ENCODE measurements at regions not wholly inside any gene's neighbourhood (a gene's known extent, or its start where the extent isn't known, plus 50 kb on each side); places are given as distances from the start of the nearest gene placed in this dataset.
"Not testable (repeated sequence)": the region's sequence is repeated elsewhere in the genome, so short reads cannot be mapped to it uniquely, and the experiment has no call there.

GRCh38 chr21:5217933-5218332 is 5303.4 kb upstream of the TPTE start:
- peak in 1 of 4 donors; percentile 45 for DNase-seq
- ATAC-seq; H3K4me3 ChIP-seq; H3K36me3 ChIP-seq; H3K27me3 ChIP-seq; intact Hi-C loops (cut with DNase I); H3K27ac ChIP-seq; H3K4me1 ChIP-seq: not testable (repeated sequence)
- peaks cover 0 to 29% of the 10 kb centered on the region in 2 donors for H3K9me3 ChIP-seq

GRCh38 chr21:5219988-5220387 is 5301.4 kb upstream of the TPTE start:
- H3K27ac ChIP-seq; H3K27me3 ChIP-seq; ATAC-seq; H3K4me1 ChIP-seq; DNase-seq; H3K36me3 ChIP-seq; intact Hi-C loops (cut with DNase I); H3K4me3 ChIP-seq: not testable (repeated sequence)
- H3K9me3 ChIP-seq, result peaks cover 0 to 38% of the 10 kb centered on the region in 2 donors

- ATAC-seq; intact Hi-C loops (cut with DNase I); H3K4me3 ChIP-seq; H3K27ac ChIP-seq; H3K36me3 ChIP-seq; H3K27me3 ChIP-seq; H3K4me1 ChIP-seq: not testable (repeated sequence)
- peak in 1 of 4 donors; percentile 47 for DNase-seq
- peaks cover 0 to 43% of the 10 kb centered on the region in 2 donors for H3K9me3 ChIP-seq
Measured at GRCh38 chr21:5220468-5220867, 5300.9 kb upstream of the TPTE start.

GRCh38 chr21:5221458-5222050 is 5299.8 kb upstream of the TPTE start:
- H3K9me3 ChIP-seq, result peaks cover 0 to 51% of the 10 kb centered on the region in 2 donors
- H3K27ac ChIP-seq; H3K27me3 ChIP-seq; H3K36me3 ChIP-seq; H3K4me3 ChIP-seq; ATAC-seq; H3K4me1 ChIP-seq; intact Hi-C loops (cut with DNase I): not testable (repeated sequence)
- peak in 1 of 4 donors; percentile 25 for DNase-seq

DNA sequence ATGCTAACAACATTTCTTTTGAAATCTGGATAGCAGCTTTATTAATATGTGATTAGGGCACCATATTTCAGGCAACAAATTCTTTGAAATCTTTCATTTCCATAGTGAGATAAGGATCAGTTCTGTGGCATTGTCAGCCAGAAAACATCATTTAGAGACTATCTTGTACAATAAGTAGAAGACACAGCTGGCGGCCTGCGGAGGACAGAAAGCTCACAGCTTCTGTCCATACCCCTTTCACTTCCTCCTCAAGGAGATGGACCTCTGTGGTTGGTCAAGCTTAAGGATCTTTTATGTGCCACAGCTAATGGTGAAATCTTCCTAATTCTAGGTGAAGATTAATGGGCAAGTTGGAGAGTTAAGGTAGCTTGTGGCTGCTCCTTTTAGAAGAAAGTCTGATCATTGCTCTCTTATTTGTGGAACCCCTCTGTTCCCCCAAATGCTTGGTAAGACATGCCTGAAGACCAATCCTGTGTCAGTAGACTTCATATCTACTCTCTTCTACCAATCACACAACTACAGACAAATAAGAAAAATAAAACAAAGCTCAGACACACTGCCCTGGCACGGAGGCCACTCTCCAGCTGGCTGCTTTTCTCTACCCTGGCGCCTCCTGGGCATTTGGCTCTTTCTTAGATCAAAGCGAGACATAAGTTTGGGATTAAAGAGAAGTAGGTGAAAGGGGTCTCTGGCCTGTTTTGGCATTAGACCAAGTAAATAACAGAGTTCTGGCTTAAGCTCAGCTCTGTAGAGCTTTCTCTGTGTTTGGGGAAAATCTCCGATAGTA is 5298.2 kb upstream of the TPTE start:
- peaks cover 0 to 59% of the 10 kb centered on the region in 2 donors for H3K9me3 ChIP-seq
- H3K36me3 ChIP-seq; H3K27ac ChIP-seq; intact Hi-C loops (cut with DNase I); H3K27me3 ChIP-seq; ATAC-seq; H3K4me1 ChIP-seq; H3K4me3 ChIP-seq: not testable (repeated sequence)
- DNase-seq, result peak in 1 of 4 donors; percentile 86

DNA sequence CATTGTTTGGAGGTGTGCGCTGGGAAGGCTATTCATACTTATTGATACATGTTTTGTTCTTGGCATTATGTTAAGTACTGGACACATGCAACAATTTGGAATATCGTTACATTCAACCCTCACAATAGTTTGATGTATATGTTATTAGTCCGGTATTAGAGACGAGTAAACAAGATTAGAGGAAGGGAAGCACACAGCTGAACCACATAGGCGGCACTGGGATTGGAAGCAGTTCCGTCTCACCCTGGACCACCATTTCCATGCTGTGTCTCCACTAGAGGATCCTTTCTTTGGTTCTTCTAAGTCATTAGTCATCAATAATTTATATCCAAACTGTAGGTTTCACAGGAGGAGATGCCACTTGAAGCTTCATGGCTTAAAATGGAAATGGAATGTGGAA is 5297.2 kb upstream of the TPTE start:
- H3K4me1 ChIP-seq; H3K27ac ChIP-seq; DNase-seq; H3K27me3 ChIP-seq; ATAC-seq; H3K36me3 ChIP-seq; H3K4me3 ChIP-seq; intact Hi-C loops (cut with DNase I): not testable (repeated sequence)
- H3K9me3 ChIP-seq, result peaks cover 0 to 65% of the 10 kb centered on the region in 2 donors

- DNase-seq; ATAC-seq; intact Hi-C loops (cut with DNase I): not testable (repeated sequence)
Measured at GRCh38 chr21:5227252-5227651, 5294.1 kb upstream of the TPTE start.

GRCh38 chr21:5230561-5230960 is 5290.8 kb upstream of the TPTE start:
- ATAC-seq, result not testable (repeated sequence)

More at GRCh38 chr21:5227252-5227651, 5294.1 kb upstream of the TPTE start:
- H3K27ac ChIP-seq, H3K36me3 ChIP-seq, H3K4me3 ChIP-seq, H3K4me1 ChIP-seq, H3K27me3 ChIP-seq: not testable (repeated sequence)
- peaks cover 0 to 62% of the 10 kb centered on the region in 2 donors for H3K9me3 ChIP-seq

DNA sequence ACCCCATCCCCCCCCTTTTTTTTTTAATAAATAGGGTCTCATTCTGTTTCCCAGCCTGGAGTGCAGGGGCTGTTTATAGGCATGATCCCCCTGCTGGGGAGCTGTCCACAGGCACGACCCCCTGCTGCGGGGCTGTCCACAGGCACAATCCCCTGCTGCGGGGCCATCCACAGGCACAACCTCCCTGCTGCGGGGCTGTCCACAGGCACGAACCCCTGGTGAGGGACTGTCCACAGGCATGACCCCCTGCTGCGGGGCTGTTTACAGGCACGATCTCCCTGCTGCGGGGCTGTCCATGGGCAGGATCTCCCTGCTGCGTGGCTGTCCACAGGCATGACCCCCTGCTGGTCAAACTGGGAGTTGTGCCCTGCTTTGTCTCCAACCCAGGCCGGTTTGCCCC is 5290.1 kb upstream of the TPTE start:
- ATAC-seq; H3K4me1 ChIP-seq; intact Hi-C loops (cut with DNase I); H3K27ac ChIP-seq; H3K4me3 ChIP-seq; H3K36me3 ChIP-seq; H3K27me3 ChIP-seq: not testable (repeated sequence)
- peak in 1 of 4 donors; percentile 85 for DNase-seq
- H3K9me3 ChIP-seq, result peaks cover 0 to 52% of the 10 kb centered on the region in 2 donors

More at GRCh38 chr21:5230561-5230960, 5290.8 kb upstream of the TPTE start:
- intact Hi-C loops (cut with DNase I); H3K4me3 ChIP-seq; DNase-seq; H3K27me3 ChIP-seq; H3K36me3 ChIP-seq; H3K4me1 ChIP-seq; H3K27ac ChIP-seq: not testable (repeated sequence)
- H3K9me3 ChIP-seq, result peaks cover 0 to 56% of the 10 kb centered on the region in 2 donors

DNA sequence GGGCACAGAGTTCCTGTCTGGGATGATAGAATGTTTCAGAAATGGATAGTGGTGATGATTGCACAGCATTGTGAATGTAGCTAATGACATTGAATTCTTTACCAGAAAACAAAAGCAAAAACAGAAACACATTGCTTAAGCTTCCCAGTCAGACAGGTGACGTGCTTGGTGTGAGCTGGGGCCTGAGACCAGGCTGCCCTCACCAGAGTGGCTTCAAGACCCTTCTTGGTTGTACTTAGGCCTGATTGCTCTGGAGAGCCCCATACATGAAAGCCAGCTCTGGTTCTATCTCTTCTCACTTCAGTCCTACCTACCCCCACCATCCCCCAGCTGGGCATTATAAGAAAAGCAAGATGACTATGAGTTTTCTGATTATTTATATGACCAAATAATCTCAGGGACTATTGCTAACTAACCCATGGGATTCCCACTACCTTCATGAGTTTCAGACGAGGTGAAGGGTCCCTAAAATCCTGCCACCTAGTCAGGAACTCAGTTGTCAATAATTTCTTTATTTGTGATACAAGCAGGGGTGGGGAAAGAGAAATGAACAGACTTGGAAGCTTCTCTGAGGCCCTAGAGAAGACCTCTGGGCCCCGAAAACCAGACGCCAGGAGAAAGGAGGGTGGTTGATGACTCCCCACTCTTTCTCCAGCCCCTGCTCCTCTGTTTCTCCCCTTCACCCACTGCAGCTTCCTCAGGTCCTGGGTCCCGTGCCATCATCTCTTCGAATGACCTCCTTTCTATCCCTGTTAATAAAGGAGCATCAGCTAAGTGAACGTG is 5289.0 kb upstream of the TPTE start:
- ATAC-seq, result not testable (repeated sequence)
- peak in 1 of 4 donors; percentile 79 for DNase-seq
- H3K9me3 ChIP-seq, result peaks cover 0 to 56% of the 10 kb centered on the region in 2 donors

DNA sequence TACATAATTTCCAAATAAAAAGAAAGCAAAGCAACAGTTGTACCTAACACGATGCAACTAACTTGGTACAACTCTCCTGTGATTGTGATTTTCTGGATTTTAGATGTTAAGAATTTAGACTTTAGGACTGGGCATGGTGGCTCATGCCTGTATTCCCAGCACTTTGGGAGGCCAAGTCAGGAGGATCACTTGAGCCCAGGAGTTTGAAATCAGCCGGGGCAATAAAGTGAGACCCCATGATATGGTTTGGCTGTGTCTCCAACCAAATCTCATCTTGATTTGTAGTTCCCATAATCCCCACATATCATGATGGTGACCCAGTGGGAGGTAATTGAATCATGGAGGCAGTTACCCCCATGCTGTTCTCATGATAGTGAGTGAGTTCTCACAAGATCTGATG is 5285.6 kb upstream of the TPTE start:
- H3K36me3 ChIP-seq, ATAC-seq: not testable (repeated sequence)

More for the DNA sequence above, 5289.0 kb upstream of the TPTE start:
- H3K4me3 ChIP-seq; H3K4me1 ChIP-seq; H3K27ac ChIP-seq; H3K27me3 ChIP-seq; intact Hi-C loops (cut with DNase I); H3K36me3 ChIP-seq: not testable (repeated sequence)

DNA sequence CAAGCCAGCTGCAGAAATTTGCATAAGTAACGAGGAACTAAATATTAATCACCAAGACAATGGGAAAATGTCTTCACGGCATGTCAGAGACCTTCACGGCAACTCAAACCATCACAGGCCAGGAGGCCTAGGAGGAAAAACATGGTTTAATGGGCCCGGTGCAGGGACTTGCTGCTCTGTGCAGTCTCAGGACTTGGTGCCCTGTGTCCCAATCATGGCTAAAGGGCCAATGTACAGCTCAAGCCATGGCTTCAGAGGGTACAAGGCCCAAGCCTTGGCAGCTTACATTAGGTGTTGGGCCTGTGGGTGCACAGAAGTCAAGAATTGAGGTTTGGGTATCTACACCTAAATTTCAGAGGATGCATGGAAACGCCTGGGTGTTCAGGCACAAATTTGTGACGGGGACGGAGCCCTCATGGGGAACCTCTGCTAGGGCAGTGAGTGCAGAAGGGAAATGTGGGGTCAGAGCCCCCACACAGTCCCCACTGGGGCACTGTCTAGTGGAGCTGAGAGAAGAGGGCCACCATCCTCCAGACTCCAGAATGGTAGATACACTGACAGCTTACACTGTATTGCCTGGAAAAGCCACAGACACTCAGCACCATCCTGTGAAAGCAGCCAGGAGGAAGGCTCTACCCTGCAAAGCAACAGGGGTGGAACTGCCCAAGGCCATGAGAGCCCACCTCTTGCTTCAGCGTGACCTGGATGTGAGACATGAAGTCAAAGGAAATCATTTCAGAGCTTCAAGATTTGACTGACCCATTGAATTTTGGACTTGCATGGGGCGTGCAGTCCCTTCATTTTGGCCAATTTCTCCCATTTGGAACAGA is 5284.3 kb upstream of the TPTE start:
- H3K36me3 ChIP-seq; H3K27ac ChIP-seq; H3K4me3 ChIP-seq; intact Hi-C loops (cut with DNase I); ATAC-seq; H3K4me1 ChIP-seq; H3K27me3 ChIP-seq: not testable (repeated sequence)
- peak in 1 of 4 donors; percentile 55 for DNase-seq
- peaks cover 0 to 49% of the 10 kb centered on the region in 2 donors for H3K9me3 ChIP-seq

More for the DNA sequence above, 5285.6 kb upstream of the TPTE start:
- intact Hi-C loops (cut with DNase I); H3K27ac ChIP-seq; H3K27me3 ChIP-seq; H3K4me1 ChIP-seq; H3K4me3 ChIP-seq; DNase-seq: not testable (repeated sequence)
- peaks cover 0 to 52% of the 10 kb centered on the region in 2 donors for H3K9me3 ChIP-seq

All from left lung (tissue), 4 donors.